Fibroblast of skin of back (primary cell): ENCODE measurements at regions not wholly inside any gene's neighbourhood (a gene's known extent, or its start where the extent isn't known, plus 50 kb on each side); places are given as distances from the start of the nearest gene placed in this dataset.

ENCODE experiments used
- DNase-seq: peaks from one replicate; pipeline ENCODE4 v3.0.0-alpha.2; 2013

DNA sequence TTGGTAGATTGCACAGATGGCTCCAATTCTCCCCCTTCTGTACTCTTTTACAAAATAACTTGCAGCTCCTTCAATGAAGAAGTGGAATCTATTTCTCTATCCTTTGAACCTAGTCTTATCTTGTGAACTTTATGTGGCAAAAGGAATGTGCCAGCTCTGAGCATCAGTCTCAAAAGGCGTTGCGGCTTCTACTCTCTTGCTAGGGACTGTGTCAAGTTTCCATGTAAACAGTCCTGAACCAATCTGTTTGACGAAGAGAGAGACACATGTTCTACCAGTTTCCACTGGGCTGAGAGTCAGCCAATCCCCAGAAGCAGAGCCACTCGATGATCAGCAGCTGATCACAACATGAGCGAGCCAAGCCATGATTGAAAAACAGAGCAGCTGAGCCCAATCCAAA is 439.7 kb upstream of the SETBP1 start:
- DNase-seq: no peak

DNA sequence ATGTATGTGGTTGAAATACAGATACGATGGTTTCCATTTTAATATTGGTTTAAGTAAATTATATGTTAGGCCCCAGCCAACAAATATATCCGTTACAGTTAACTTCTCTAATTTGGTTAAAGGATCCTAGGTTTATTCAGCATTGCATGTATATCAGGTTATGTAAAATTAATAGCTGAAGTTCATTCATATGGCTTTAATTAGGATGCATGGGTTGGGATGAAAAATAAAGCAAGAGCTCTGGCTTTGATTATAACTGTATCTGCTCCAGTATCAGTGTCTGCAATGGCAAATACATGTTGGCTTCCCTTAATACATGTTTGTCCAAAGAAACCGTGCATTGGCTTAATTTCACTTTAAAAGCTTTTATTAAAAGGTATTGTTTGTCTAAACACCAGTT is 435.7 kb upstream of the SETBP1 start:
- DNase-seq: no peak

DNA sequence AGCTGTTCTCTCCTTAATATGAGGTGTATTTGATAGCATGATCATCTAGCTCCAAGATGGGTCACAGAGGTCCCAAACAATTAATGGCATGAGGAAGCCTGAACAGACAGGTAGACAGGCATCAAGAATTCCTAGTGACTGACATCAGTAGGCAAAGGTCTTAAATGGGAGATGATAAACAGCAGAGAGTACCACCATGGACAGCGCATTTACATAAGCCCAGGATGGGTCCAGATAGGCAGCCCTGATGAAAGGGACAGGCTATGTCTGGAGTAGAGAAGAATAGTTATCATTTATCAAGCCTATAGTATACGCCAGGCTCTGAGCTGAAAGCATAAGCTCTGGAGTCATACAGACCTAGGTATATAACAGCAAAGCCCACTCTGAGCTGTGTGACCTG is 434.7 kb upstream of the SETBP1 start:
- DNase-seq: peak; percentile 20

DNA sequence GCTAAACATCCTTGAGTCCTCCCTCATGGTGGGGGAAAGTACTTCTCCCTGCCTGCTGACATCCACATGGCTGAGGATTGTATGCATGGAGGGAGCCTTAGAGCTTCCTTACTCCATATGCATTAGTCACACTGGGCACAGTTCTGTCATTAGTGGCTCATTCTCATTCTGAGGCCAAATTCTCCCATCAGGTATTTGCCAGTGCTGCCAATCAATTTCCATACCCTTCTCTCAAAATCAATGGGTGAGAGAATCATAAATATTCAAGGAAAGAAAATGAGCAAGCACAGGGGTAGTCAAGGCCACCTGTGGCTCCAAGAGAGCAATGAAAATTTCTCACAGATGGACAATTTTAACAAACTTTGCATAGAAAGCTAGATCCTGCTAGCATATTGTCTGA is 422.6 kb upstream of the SETBP1 start:
- DNase-seq: no peak

DNA sequence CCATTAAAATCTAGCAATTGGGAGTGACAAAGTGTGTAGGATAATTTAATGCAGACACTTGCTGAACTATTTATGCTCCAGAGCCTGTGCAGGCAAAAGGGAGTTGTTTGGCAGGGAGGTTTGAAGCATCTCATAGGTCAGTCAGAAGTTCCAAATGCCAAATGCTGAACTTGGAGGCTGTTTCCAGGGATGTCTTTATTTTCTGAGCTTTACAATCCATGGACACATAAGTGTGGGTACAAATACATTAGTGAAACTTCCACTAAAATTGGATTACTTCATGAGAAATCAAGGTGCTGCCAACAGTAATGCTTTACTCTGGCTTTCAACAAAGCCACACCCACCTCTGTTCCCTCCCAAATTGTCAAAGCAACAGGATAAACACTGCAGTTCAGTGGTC is 422.1 kb upstream of the SETBP1 start:
- no peak for DNase-seq

DNA sequence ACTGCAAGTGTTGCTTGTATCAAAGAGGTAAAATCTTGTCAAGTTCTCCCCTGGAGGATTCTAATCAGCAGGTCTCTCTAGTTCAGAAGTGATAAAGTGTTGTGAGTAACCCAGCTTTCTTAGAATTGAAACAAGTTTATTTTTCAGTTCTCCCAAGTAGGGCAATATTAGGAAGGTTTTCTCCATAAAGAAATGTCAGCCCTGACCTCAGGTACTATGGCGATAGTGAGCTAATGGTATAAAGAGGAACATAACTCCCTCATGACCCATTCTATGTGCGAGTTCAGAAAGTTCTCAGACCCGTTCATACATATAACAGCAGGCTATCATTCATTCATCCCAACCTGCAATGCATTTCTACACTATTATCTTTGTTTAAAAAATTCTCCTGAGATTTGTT is 421.1 kb upstream of the SETBP1 start:
- DNase-seq: no peak

DNA sequence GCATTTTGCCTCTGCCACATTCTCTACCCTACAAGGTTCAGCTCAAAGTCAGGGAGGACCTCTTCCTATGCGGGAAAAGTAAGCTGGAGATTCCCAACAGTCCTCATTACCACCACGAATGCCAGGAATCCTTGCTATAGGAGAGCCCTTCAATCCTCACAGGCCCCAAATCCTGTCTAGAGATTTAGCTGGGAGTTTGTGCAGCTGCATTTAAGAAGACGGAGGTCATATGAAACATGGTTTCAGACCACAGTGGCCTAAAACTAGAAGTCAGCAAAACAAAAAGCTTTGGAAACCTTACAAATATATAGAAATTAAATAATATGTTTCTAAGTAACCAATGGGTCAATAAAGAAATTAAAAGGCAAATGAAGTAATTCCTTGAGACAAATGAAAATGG is 415.3 kb upstream of the SETBP1 start:
- DNase-seq: no peak

DNA sequence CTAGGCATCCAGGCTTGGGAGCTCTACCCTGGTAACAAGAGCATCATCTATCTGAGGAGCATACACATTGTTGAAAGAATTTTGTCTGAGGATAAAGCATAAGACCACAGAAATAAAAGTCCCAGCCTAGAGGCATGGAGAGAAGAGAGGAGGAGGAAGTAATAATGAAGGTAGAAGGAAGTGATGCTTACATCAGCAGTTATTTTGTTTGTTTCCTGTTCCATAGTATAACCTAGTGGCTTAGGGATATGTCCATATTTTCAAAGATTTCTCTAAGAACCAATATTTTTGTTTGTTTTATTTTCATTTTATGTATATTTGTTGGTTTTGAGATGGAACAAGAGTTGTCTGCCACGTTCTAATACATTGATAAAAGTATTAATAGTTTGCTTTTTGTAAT is 407.4 kb upstream of the SETBP1 start:
- DNase-seq: no peak

DNA sequence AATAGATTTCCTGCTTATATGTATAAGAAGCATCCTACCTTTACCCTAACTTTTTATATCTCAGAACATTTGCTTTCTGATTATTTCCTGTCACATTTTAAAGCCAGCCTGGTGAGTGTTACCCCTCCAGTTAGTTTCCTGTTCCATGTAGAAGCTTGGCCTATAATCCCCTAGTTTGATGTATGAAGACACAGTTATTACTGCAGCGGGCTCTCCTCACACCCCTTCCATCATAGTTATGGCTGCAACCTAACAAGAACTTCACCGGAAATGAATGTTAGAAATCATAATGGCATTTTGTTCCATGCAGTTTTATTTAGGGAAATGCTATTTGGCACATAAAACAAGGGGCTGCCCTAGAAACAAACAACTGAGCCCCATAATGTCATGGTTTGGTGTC is 400.2 kb upstream of the SETBP1 start:
- no peak for DNase-seq

DNA sequence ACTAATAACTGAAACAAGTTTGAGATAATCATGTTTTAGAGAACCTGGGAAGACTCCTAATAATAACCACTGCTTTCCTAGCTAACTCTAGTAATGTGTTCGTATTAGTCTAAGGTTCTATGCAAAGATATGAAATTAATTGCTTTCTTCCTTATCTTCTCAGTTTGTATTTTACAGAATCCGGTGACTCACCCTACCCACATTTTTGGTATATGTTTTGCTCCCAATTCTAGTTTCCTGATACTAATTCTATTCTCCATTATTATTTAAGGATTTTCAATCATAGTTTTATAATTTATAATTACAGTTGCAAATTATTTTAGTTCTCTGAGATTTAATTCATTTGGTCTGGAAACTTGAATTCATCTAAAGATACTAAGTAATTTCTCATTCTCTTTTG is 394.6 kb upstream of the SETBP1 start:
- no peak for DNase-seq

DNA sequence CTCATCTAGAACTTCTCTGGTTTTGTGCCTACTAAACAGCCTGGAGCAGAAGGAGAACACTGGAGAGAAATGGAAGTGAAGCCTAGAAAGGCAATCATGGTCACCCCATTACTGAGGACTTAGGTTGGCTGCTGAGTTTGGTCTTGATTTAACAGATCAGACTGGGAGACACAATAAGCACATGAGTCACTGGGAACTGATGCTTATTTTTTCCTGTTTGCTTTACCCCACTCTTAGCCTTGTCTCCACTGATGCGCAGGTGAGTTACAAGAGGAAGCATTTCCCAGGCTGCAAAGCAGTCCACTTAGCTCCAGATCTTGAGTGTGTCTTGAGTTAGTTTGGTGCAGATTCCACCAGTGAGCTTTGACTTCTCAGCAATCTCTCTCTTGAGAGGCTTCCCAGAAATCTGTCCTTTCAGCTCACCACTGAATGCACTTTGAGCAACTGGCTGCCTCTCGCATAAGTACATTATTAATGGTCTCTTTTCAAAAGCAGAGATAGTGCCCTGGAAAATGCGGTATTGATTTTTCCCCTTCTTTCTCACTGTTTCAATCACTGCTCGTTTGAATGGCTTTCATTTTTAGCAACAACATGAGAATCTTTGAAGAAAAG is 390.2 kb upstream of the SETBP1 start:
- DNase-seq: no peak

DNA sequence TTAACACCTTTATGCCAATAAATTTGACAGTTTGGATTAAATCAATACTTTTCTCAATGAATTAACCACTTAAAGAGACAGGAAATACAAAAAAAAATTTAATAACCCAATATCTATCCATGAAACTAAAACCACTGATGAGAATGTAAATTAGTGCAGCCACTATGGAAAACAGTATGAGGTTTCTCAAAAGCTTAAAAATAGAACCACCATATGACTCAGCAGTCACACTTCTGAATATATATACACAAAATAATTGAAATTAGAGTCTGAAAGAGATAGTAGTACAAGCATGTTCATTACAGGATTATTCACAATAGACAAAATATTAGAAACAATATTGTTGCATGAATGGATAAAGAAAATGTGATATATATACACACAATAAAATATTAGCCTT is 382.1 kb upstream of the SETBP1 start:
- peak; percentile 5 for DNase-seq

DNA sequence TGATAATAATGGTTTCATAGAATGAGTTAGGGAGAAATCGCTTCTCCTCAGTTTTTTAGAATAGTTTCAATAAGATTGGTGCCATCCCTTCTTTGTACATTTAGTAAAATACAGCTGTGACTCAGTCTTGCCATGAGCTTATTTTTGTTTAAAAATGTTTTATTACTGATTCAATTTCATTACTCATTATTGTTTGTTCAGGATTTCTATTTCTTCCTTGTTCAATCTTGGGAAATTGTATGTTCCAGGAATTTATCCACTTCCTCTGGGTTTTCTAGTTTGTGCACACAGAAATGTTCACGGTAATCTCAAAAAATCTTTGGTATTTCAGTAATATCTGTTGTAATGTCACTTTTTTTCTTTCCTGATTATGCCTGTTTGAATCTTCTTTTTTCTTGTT is 371.5 kb upstream of the SETBP1 start:
- DNase-seq: peak; percentile 91

DNA sequence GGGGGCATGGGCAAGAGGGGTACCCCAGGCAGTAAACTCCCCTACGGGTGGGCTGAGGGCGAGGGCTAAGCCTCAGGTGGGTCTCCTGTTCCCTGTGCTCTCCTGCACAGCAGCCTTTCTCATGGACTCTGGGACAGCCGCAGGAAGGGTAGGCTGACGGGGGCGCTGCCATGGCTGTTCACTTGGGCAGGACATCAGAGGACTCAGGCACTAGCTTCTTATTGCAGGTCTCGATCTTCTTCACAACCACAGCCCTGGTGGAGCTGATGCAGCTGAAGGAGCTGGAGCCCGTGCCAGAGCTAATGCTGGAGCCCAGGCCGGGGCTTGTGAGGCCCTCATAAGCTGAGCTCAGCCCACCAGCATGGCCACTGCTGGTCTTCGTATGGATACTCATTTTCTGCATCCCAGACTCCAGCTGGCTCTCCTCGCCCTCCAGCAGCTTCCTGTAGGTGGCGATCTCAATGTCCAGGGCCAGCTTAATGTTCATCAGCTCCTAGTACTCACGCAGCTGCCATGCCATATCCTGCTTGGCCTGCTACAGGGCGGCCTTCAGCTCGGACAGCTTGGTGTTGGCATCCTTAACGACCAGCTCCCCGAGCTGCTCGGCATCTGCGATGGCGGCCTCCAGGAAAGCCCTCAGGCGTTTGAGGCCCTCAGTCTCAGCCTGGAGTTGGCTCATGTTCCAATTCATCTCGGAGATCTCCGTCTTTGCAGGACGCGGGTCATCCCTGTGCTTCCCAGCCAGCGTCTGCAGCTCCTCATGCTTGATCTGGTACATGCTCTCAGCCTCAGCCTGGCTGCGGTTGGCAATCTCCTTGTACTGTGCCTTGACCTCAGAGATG is 359.8 kb upstream of the SETBP1 start:
- no peak for DNase-seq

DNA sequence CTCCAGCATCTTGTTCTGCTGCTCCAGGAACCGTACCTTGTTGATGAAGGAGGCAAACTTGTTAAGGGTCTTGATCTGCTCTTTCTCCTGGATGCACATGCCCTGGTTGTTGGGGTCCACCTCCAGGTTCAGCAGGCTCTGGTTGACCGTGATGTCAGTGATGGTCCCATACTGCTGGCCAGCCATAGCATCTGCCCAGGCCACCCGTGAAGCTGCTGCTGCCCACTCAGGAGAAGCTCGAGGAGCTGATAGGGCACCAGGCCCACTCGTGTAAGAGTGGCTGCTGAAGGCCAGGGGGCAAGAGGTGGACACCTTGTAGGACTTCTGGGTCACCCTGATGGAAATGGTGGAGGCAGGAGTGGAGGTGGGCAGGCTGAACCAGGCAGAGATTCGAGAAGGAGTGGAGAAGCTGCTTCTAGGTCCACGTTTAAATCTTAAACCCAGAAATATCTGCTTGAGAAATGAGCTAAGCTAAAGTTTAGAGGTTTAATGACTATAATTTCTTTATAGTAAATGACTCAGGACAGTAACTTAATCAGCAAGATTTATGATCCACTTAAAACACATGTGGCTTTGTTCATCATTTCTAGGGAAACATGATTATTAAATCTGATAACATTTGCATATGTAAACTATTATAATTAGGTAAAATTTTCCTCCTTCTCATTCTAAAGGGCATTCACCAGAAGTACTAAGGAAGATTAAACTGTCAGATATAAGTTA is 358.7 kb upstream of the SETBP1 start:
- DNase-seq: no peak

DNA sequence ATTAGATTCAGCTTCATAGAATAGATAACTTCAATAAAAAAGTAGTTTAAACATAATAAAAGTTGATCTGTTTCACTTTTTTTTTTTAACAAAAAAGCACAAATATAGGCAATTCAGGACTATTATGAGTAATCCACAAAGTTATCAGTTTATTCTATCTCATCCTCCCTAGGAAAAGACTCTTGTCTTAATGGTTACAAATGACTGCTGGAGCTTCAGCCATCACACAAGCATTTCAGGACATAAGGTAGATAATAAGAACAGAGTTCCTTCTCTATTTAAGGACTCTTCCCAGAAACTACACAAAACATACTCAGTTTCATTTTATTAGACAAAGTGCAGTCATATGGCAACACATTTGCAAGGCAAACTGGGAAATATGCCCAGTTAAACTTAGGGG is 357.6 kb upstream of the SETBP1 start:
- DNase-seq: no peak

DNA sequence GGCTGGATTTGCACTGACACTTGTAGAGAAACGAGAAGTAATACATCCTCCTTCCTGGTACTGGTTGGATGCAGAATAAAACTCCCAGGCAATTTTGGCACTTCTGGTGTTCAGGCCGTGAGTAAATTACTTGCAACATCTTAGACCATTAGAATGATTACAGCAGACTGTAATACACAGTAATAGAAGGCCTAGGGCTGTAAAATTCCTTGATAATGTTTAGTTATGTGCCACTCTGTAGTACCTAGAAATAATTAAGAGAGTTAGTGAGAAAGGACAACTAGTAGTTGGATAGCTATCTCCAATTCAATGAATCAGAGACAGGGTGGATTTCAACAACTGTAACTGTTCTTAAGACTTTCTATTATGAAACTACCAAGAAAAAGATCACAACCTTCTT is 356.3 kb upstream of the SETBP1 start:
- DNase-seq: no peak

DNA sequence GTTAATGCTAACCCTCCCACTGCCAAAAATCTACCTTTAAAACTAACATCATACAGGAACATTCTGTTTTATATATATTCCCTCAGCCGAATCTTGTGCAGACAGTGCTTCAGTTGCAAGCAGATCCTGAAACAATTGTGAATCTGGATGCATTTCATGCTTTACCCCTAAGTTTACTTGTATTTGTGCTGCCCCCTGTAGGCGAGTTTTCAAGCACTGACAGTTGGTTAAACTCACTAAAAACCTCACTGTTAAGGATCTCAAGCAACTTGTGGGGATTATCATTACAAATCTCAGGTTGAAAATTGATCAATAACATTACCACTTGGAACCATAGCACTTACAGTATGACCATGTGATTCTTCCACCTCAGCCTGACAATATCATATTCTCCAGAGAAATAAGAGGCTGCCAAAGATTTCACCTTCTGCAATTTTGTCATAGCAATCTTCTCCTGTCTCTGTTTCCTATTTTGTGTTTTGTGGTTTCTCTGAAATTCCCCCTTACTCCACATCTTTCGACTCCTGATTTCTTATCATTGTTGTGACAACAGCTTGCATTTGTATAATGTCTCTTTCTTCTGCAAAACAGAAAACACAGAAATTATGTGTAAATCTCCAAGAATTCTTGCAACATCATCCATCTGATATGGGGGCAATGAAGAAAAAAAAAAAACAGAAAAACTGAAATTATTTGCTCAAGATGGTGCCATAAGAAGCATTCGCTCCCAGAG is 354.6 kb upstream of the SETBP1 start:
- DNase-seq: peak; percentile 63

DNA sequence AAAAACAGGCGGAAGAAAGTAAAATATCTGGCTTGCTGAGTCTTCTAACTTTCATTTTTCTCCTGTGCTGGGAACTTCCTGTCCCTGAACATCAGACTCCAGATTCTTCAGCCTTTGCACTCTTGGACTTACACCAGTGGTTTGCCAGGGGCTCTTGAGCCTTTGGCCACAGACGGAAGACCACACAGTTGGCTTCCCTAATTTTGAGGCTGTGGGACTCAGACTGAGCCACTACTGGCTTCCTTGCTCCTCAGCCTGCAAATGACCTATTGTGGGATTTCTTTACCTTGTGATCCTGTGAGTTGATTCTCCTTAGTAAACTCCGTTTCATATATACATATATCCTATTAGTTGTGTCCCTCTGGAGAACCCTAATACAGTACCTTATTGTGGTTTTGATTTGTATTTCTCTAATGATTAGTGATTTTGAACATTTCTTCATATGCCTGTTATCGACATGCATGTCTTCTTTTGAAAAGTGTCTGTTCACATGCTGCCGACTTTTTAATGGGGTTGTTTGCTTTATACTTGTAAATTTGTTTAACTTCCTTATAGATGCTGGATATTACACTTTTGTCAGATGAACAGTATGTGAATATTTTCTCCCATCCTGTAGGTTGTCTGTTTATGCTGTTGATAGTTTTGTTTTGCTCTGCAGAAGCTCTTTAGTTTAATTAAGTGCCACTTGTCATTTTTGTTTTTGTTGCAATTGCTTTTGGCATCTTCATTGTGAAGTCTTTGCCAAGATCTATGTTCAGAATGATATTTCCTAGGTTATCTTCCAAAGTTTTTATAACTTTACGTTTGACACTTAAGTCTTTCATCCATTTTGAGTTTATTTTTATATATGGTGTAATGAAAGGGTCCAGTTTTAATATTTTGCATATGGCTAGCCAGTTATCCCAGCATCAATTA is 348.8 kb upstream of the SETBP1 start:
- DNase-seq: no peak

DNA sequence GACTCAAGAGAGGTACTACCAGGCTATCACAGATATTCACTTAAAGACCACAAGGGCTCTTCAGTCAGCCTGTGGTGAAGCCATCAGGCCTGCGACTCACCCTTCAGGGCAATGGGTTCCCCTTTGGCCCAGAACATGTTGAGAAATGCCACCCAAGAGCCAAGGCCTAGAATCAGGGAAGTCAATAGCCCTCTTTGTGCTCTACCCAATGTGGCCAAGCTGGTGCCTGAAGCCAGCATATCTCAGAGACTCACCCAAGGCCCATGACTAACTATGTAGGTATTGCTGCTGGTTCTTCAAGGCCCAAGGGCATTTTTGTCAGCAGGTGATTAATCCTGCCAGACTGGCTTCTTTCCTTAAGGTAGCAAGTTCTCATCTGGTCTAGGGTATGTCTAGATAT is 338.9 kb upstream of the SETBP1 start:
- DNase-seq: peak; percentile 35

DNA sequence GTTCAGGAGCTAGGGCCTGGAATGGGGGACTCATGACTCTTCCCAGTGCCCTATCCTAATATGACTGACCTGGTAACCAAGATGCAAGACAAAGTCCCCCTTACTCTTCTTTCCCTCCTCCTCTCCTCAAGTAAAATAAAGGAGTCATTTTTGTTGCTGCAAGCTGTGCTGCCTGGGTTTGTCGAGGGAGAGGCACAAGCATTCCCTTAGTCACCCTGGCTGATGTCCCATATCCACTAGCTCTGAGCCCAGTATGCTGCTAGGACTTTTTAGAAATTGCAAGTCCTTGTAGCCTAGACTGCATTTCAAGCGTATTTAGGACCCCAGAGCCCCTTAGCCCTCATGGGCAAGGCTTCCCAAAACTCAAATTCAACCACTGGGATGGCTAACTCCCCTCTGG is 338.5 kb upstream of the SETBP1 start:
- peak; percentile 55 for DNase-seq

DNA sequence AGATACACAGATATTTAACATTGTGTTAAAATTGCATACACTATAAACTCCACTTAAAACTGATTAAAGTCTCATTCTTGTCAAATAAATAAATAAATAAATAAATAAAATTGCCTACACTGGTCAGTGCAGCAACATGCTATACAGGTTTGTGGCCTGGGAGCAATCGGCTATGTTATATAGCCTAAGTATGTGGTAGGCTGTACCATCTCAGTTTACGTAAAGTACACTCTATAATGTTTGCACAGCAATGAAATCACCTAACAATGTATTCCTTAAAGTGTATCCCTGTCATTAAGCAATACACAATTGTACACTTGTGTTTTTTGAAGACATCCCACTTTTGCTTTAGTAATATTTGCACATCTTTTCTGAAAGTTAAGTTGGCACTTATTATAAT is 337.7 kb upstream of the SETBP1 start:
- no peak for DNase-seq
